SK-MEL-5 (cell line): ENCODE measurements at regions not wholly inside any gene's neighbourhood (a gene's known extent, or its start where the extent isn't known, plus 50 kb on each side); places are given as distances from the start of the nearest gene placed in this dataset.

Experiments
- DNase-seq: peaks from one replicate; pipeline ENCODE4 v3.0.0-alpha.2; 2016; ENCODE audit warnings: low read depth, low spot score
- in situ Hi-C: cut with HindIII; loops from 2 replicates; pipeline ENCODE4 v1.10.0; 2016; ENCODE audit warnings: low sequenced_read_pairs, high pct_unique_total_duplicates, low pct_unique_long_range_greater_than_20kb

DNA sequence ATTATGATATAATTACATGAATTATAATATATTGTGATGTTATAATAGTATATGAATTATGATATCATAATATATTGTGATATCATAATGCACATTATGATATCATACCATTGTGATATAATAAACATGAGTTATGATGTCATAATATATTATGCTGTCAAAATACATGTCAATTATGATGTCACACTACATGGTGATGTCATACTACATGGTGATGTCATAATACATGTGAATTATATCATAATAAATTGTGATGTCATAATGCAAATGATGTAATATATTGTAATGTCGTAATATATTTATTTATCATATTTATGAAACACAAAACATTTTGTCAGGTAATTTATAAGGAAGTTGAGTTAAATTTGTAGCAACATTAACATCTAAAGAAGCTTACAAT, 1950.1 kb downstream of the TP53TG3F start:
- DNase-seq: peak; percentile 32
- in situ Hi-C loops: no loop called here

GRCh38 chr16:35410438-35410837, 1951.0 kb downstream of the TP53TG3F start:
- in situ Hi-C loops: no loop called here
- no peak for DNase-seq

GRCh38 chr16:35411156-35411555, 1951.7 kb downstream of the TP53TG3F start:
- in situ Hi-C loops: no loop called here
- DNase-seq: no peak

DNA sequence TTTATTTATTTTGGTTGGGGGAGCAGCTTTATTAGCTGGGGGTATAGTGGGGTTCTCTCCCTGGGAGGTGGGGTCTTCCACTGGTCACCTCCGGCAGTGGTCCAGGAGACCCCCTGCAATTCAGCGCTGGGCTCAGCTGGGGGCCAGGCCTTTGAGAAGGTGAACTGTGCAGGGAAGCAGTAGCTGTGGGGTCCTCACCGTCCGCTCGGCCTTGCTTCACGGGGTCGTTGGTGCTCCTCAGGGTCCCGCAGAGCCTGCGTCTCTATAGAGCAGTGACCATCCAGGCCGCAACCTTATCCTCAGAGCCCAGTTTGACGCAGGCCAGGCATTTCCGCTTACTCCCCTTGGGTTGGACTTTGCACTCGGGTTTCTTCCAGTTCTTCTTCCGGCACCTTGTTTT, 1954.7 kb downstream of the TP53TG3F start:
- no peak for DNase-seq
- in situ Hi-C loops: no loop called here

GRCh38 chr16:35414563-35414962, 1955.2 kb downstream of the TP53TG3F start:
- DNase-seq: no peak
- in situ Hi-C loops: no loop called here

DNA sequence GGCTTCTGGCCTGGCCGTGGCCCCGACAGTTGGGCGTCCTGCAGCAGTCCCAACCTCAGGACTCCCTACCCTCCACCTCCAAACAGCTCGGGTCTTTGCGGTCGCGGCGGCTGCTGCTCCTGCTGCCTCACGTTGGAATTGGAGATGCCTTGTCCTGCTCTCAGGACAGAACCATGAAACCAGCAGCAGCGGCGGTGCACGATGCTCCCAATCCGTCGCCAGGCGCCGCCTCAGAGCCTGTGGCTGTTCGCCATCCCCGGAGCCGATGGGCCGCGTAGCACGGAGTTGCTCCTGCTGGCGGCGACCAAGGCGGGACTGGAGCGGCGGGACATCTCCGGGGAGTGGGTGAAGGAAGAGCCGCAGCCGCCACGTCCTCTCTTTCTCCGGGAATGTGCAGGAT, 1965.9 kb downstream of the TP53TG3F start:
- in situ Hi-C loops: no loop called here
- DNase-seq: no peak

- DNase-seq: peak; percentile 50
- in situ Hi-C loops: no loop called here
These were observed 1972.6 kb downstream of the TP53TG3F start for GRCh38 chr16:35431829-35432663.

DNA sequence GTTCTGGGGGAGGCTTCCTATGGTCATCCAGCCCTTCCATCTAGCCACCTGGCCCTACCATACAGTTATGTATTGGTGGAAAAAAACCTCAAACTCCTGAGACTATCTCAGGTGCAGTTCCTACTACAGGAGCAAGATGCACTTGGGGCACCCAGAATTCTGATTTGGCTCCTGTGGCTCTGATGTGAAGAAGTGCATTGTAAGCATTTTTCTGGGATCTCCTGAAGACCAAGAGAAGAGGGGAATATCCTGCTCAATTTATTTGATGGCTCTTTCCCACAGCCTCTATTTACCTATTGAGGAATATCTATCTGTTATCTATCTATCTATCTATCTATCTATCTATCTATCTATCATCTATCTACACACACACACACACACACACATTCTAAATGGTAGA, 1981.5 kb downstream of the TP53TG3F start:
- no peak for DNase-seq
- in situ Hi-C loops: no loop called here

- in situ Hi-C loops: no loop called here
- DNase-seq: no peak
These were observed 1987.7 kb downstream of the TP53TG3F start for GRCh38 chr16:35447010-35447558.

GRCh38 chr16:35449663-35450062, 1990.3 kb downstream of the TP53TG3F start:
- no peak for DNase-seq
- in situ Hi-C loops: no loop called here

GRCh38 chr16:35450648-35451047, 1991.2 kb downstream of the TP53TG3F start:
- in situ Hi-C loops: no loop called here
- no peak for DNase-seq

GRCh38 chr16:35452471-35452870, 1993.1 kb downstream of the TP53TG3F start:
- no peak for DNase-seq
- in situ Hi-C loops: no loop called here

DNA sequence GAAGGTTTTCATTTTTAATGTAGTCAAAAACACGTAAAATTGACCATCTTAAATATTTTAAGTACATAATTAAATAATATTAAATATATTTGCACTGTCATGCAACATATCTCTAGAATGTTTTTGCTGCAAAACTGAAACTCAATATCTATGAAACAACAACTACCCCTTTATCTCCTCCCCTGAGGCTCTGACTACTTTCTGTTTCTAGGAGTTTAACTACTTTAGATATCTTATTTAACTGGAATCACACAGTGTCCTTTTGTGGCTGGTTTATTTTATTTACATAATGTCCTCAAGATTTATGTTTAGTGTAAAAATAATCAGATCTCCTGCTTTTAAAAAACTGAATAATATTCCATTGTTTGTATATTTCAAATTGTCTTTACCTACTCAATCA, 2003.9 kb downstream of the TP53TG3F start:
- no peak for DNase-seq
- in situ Hi-C loops: no loop called here

DNA sequence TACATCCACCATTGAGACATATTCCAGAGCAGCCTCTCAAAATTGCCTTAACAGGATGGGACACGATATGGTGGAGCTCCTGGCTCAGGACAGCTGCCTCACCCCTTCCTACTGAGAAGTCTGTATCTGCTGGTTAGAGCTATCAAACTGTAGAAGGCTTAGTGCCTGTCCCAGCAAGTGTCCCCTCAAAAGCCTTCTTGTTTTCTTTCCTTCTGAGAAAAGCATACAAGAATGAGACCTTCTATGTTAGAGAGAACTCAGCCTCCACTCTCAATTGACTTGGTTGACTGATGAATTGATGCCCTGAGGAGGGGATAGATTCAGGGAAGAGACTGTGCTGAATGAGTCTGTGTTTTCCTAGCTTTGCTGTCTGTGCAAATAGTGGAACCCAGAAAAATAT, 2020.9 kb downstream of the TP53TG3F start:
- DNase-seq: peak; percentile 93
- in situ Hi-C loops: no loop called here

DNA sequence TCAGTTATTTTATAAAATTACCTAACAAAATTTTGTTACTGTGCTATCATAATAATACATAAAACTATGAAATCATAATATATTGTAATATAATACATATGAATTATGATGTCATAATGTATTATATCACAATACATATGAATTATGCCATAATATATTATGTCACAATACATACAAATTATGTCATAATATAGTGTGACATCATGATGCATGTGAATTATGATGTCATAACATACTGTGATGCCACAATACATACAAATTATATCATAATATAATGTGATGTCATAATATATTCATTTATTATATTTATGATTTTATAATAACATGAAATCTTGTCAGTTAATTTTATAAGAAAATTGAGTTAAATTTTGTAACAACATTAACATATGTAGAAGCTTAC, 2021.6 kb downstream of the TP53TG3F start:
- DNase-seq: no peak
- in situ Hi-C loops: no loop called here

- no peak for DNase-seq
- in situ Hi-C loops: no loop called here
These were observed 2026.5 kb downstream of the TP53TG3F start for GRCh38 chr16:35485915-35486314.

DNA sequence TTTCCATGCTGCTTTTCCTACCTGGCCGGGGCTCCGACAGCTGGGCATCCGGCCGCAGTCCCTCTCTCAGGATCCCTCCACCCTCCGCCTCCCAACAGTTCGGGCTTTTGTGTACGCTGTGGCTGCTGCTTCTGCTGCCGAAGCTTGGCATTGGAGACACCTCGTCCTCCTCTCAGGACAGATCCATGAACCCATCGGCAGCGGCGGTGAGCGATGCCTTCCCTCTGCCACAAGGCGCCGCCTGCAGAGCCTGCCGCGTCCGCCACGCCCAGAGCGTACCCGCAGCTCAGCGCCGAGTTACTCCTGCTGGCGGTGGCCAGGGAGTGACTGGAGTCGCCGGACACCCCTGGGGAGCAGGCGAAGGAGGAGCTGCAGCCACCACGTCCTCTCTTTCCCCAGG, 2032.8 kb downstream of the TP53TG3F start:
- DNase-seq: no peak
- in situ Hi-C loops: no loop called here

DNA sequence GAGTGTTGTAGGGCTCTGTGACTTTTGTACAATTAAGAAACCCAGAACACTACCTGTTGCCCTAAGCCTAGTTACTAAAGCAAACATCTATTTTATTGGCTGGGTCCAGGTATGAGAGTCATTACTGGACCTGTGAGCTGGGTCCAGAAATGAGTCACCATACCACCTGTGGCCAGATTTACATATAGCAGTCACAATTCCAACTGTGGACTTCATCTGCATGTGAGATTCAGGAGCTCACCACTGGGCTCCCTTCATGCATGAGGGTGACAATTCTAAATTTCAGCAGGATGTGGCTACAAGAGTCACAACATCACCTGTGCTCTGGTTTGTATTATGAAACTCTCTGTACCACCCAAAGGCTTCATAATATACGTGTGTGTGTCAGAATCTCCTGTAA, 2038.0 kb downstream of the TP53TG3F start:
- no peak for DNase-seq
- in situ Hi-C loops: no loop called here
